Heart right ventricle (tissue), 16 donors: ENCODE measurements at regions not wholly inside any gene's neighbourhood (a gene's known extent, or its start where the extent isn't known, plus 50 kb on each side); places are given as distances from the start of the nearest gene placed in this dataset.

ENCODE experiments used
- ATAC-seq, 8 donors: fragments of 200-7000 bp; cut with Tn5 transposase; one replicate each; pipeline ENCODE4 v1.9.1; 2020; ENCODE audit warnings: mild to moderate bottlenecking in 8 of 8, moderate library complexity in 8 of 8, moderate number of reproducible peaks in 1 of 8
- DNase-seq, 2 donors: peaks; one replicate each; pipeline ENCODE4 v3.0.0-alpha.2; 2020
- H3K27ac ChIP-seq, 10 donors: fragments of 200-600 bp; sonication (generic) in 2 of 10; one replicate each; pipeline versions ENCODE4 v1.5.0 to v1.8.0; 2020 to 2022; ENCODE audit warnings: mild to moderate bottlenecking in 3 of 10
- H3K27me3 ChIP-seq, 7 donors: fragments of 200-600 bp; one replicate each; pipeline ENCODE4 v1.8.0; 2021 to 2022; ENCODE audit warnings: mild to moderate bottlenecking in 2 of 7
- H3K36me3 ChIP-seq, 9 donors: fragments of 200-600 bp; sonication (generic) in 1 of 9; one replicate each; pipeline versions ENCODE4 v1.5.0 to v1.8.0; 2020 to 2022; ENCODE audit warnings: mild to moderate bottlenecking in 2 of 9
- H3K4me1 ChIP-seq, 9 donors: fragments of 200-600 bp; sonication (generic) in 1 of 9; one replicate each; pipeline versions ENCODE4 v1.5.0 to v1.8.0; 2020 to 2022; ENCODE audit warnings: mild to moderate bottlenecking in 4 of 9
- H3K4me3 ChIP-seq, 10 donors: fragments of 200-600 bp; sonication (generic) in 2 of 10; one replicate each; pipeline versions ENCODE4 v1.5.0 to v1.8.0; 2020 to 2022; ENCODE audit warnings: mild to moderate bottlenecking in 7 of 10, moderate library complexity in 2 of 10
- H3K9me3 ChIP-seq, 11 donors: fragments of 200-600 bp in 10 of 11; sonication (generic) in 2 of 11; one replicate each; pipeline versions ENCODE4 v1.5.0 to v1.8.0; 2013 to 2022; ENCODE audit warnings: mild to moderate bottlenecking in 2 of 11, control low read depth in 1 of 11, moderate library complexity in 1 of 11
- CTCF ChIP-seq, 9 donors: fragments of 200-600 bp; sonication (generic) in 2 of 9; IDR thresholded peaks; one replicate each; pipeline versions ENCODE4 v1.5.0 to v1.8.0; 2021 to 2022; ENCODE audit warnings: antibody characterized with exemption in 9 of 9, mild to moderate bottlenecking in 5 of 9, moderate library complexity in 1 of 9
- WGBS, 2 donors: extraction: QIAGEN DNeasy Blood & Tissue Kit; methylation state at CpG; one replicate each; pipeline ENCODE4 v1.1.7; 2013; ENCODE audit warnings: inconsistent platforms in 1 of 2; 5-methylcytosine and 5-hydroxymethylcytosine counted together
- intact Hi-C, 10 donors: fragments of 100-400 bp; cut with DNase I; formaldehyde crosslinking; loops; one replicate each; pipeline versions ENCODE4 v1.11.1 to v1.14.2; 2022
- donor health status: Arrhythmogenic right ventricular cardiomyopathy.
- donor health status: ischemic (EF 13 %, LVEDD 7.1; RV severe dilation, severe dysfunction).
- donor health status: healthy with polysubstance abuse.
- donor health status: DM: no; HTN: yes; CAD: no.
- donor health status: DM: no; HTN: no; CAD: no.
- donor health status: ischemic (EF 25% LVEDD 6.9; RV normal size, moderate dysfunction).
- donor health status: ischemic (EF 25% LVEDD 5.7; RV mildly dilated, moderate dysfunction).
- donor health status: healthy.
- donor health status: DM: yes; HTN: yes; CAD: no.
- donor health status: Ischemic cardiomyopathy.
- donor health status: ischemic (EF 35%, LVEDD 5.7; RV mildly dilated, moderate dysfunction).
- donor health status: nonischemic (EF 11% LVEDD 7.7; RV severe dilation, severe dysfunction).
- donor health status: DM: yes; HTN: yes; CAD: no.
- donor health status: PGD.
- donor health status: ischemic (EF 29% LVEDD 5.4; RV normal size, mild dysfunction).
- donor health status: nonischemic (EF 23%, LVEDD 6.1; RV moderate dilation, normal function).

GRCh38 chr1:56380531-56380930 lies 198.8 kb downstream of the PLPP3 start:
- Histone ChIP-seq H3K27ac (no peak overlapping the region), H3K36me3 (no peaks in the 10 kb centered on the region), H3K9me3 (no peaks in the 10 kb centered on the region), H3K27me3 (peaks cover 0 to 7% (median 0%) of the 10 kb centered on the region in 7 donors), H3K4me3 (no peak overlapping the region), H3K4me1 (peaks cover 14 to 36% (median 26%) of the 10 kb centered on the region in 9 donors)
- 55 to 63% methylated on average over 4 of the region's 4 CpGs for WGBS, 2 donors
- no peak for TF ChIP-seq CTCF (IDR thresholded peaks at IDR 0.05)
- DNase-seq (no peak), ATAC-seq (no peak)
- intact Hi-C loops = no loop called here

- Histone ChIP-seq H3K27me3 (peaks cover 0 to 7% (median 0%) of the 10 kb centered on the region in 7 donors), H3K27ac (peak overlapping the region in 3 of 10 donors; percentile 70 to 82 (median 75)), H3K4me3 (no peak overlapping the region), H3K4me1 (peaks cover 18 to 52% (median 42%) of the 10 kb centered on the region in 9 donors), H3K36me3 (no peaks in the 10 kb centered on the region), H3K9me3 (no peaks in the 10 kb centered on the region)
- no peak for ATAC-seq
- peak in 2 of 9 donors; percentile 25 to 30 for TF ChIP-seq CTCF (IDR thresholded peaks at IDR 0.05)
- WGBS, 2 donors = 69% methylated on average over 6 of the region's 6 CpGs
- DNase-seq = no peak
- intact Hi-C loops = loop anchor here in 2 of 10 donors (5.0 to 10.0 kb wide), 5 partner anchors 66 to 199 kb away; partner anchors contain the start of gene PLPP3 (in 2 of the 2)
Observed at GRCh38 chr1:56378341-56379070, 200.9 kb downstream of the PLPP3 start.

- Histone ChIP-seq H3K9me3 (no peaks in the 10 kb centered on the region), H3K36me3 (no peaks in the 10 kb centered on the region), H3K27ac (peak overlapping the region in 8 of 10 donors; percentile 39 to 82 (median 65)), H3K4me3 (no peak overlapping the region), H3K4me1 (peaks cover 18 to 63% (median 50%) of the 10 kb centered on the region in 9 donors), H3K27me3 (peaks cover 0 to 7% (median 0%) of the 10 kb centered on the region in 7 donors)
- DNase-seq (no peak), ATAC-seq (peak in 2 of 8 donors; percentile 14 to 20)
- no peak for TF ChIP-seq CTCF (IDR thresholded peaks at IDR 0.05)
- intact Hi-C loops = loop anchor here in 2 of 10 donors (5.0 to 10.0 kb wide), 5 partner anchors 67 to 200 kb away; partner anchors contain the start of gene PLPP3 (in 2 of the 2)
- WGBS, 2 donors = 39 to 43% methylated on average over 2 of the region's 2 CpGs
Observed at GRCh38 chr1:56377431-56377830, 201.9 kb downstream of the PLPP3 start.

GRCh38 chr1:56376188-56376984 lies 203.0 kb downstream of the PLPP3 start:
- Histone ChIP-seq H3K9me3 (no peaks in the 10 kb centered on the region), H3K4me1 (peaks cover 18 to 67% (median 52%) of the 10 kb centered on the region in 9 donors), H3K4me3 (peak overlapping the region in 1 of 10 donors; percentile 2), H3K36me3 (no peaks in the 10 kb centered on the region), H3K27me3 (peaks cover 0 to 7% (median 0%) of the 10 kb centered on the region in 7 donors), H3K27ac (peak overlapping the region in 9 of 10 donors; percentile 3 to 82 (median 65))
- peak in 1 of 2 donors; percentile 41 for DNase-seq
- ATAC-seq = peak; percentile 26 to 75 (median 54)
- intact Hi-C loops = loop anchor here in 2 of 10 donors (5.0 to 10.0 kb wide), 5 partner anchors 68 to 201 kb away; partner anchors contain the start of gene PLPP3 (in 2 of the 2)
- TF ChIP-seq CTCF (IDR thresholded peaks at IDR 0.05) = no peak
- 12 to 16% methylated on average over 7 of the region's 7 CpGs for WGBS, 2 donors
